ENCODE measurements at regions not wholly inside any gene's neighbourhood (a gene's known extent, or its start where the extent isn't known, plus 50 kb on each side); places are given as distances from the start of the nearest gene placed in this dataset.
"Not testable (repeated sequence)": the region's sequence is repeated elsewhere in the genome, so short reads cannot be mapped to it uniquely, and the experiment has no call there.

DNA sequence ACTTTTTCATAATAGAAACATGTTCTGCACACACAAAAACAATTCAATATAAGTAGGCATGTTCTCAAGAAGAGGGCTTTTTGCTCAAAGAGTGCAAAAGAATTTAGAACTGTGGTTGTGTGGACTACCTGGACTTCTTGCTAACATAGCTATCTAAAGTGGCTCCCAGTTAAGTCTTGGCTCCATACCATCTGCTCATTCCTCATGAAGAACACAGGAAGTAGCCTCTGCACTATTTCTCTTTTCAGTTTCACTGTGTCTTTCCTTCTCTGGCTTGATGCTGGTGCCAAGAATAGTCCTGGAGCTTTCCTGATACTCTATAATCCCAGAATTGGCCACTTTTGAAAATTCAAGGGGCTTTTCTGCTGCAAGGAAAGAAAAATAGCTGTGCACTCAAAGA lies 127.4 kb downstream of the CCER1 start:
- DNase-seq = no peak

DNA sequence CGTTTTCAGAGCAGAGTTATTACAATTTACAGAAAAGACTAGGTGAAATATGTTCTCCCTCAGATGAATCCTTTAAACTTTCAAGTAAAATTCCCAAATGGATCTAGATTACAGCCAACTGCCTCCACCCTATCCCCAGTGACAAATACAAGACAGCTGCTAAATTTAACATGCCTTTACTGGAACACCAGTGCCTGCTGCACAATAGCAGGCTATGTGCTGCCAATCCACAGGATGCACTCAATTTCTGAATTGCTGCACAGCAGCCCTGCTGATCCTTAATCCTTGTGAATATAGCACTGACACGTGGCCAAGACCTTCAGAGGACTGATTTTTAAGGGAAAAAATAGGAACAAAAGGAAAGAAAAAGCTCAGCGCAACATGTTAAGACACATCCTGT lies 128.9 kb downstream of the CCER1 start:
- DNase-seq = no peak

GRCh38 chr12:90823859-90824258 lies 131.1 kb downstream of the CCER1 start:
- DNase-seq = no peak

- DNase-seq = no peak
These were observed 135.3 kb downstream of the CCER1 start for GRCh38 chr12:90819709-90820108.

- no peak for DNase-seq
These were observed 138.5 kb downstream of the CCER1 start for GRCh38 chr12:90816353-90817089.

GRCh38 chr12:90809940-90810339 lies 145.0 kb downstream of the CCER1 start:
- DNase-seq = no peak

DNA sequence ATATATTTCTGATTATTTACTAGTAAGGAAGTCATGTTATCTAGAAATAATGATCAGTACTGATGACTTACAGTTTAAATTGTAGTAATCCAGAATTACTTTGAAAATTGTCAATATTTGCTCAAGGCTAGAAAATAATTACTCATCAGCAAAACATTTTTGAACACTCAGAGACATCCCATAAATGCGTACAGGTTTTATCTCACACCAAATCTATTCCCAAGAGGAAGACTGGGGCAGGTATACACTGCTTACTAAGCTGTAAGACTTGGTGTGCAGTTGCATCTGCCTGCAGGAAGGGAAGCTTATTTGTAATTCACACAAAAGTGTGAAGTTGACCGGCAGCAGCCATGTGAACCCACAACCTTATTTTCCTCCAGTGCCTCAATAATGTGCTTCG lies 146.4 kb downstream of the CCER1 start:
- DNase-seq = no peak

GRCh38 chr12:90802727-90803126 lies 152.2 kb downstream of the CCER1 start:
- no peak for DNase-seq

- DNase-seq = no peak
These were observed 153.2 kb downstream of the CCER1 start for GRCh38 chr12:90801776-90802175.

GRCh38 chr12:90794212-90794611 lies 160.8 kb downstream of the CCER1 start:
- DNase-seq = no peak

DNA sequence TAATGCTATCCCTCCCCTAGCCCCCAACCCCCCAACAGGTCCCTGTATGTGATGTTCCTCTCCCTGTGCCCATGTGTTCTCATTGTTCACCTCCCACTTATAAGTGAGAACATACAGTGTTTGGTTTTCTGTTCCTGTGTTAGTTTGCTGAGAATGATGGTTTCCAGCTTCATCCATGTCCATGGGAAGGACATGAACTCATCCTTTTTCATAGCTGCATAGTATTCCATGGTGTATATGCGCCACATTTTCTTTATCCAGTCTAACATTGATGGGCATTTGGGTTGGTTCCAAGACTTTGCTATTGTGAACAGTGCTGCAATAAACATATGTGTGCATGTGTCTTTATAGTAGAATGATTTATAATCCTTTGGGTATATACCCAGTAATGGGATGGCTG lies 162.3 kb downstream of the CCER1 start:
- DNase-seq = not testable (repeated sequence)

- DNase-seq = no peak
These were observed 163.5 kb downstream of the CCER1 start for GRCh38 chr12:90791445-90791844.

DNA sequence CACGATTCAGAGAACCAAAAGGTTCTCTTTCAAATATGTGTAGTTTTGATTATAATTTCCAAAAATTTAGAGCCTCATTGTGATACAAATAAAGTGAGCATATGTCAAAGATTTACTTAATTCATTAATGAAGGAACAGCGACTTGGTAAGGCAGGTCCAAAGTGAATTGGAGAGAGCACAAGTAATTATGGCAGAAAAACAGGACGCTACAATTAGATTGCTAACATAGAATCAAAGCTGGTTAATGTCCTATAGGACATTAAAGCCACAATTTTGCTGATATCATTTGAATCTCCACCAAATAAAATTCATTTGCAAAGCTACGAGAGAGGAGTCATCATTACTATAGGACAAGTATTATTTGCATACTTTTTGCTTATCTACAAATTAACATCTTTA lies 164.2 kb downstream of the CCER1 start:
- no peak for DNase-seq

DNA sequence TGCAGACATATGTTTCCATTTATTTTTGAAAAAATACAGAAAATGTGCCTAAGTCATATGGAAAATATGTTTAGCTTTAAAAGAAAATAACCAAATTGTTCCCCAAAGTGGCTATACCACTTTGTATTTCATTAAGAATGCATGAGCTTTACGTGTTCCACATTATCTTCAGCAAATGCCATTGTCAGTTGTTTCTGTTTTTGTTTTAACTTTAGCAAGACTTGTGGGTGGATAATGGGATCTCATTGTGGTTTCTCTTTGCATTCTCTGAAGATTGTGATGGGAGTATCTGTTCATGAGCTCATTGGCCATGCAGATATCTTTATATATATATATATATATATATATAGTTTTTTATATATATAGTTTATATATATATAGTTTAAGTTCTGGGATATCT lies 181.5 kb downstream of the CCER1 start:
- DNase-seq = no peak

- no peak for DNase-seq
These were observed 184.1 kb downstream of the CCER1 start for GRCh38 chr12:90770861-90771260.

DNA sequence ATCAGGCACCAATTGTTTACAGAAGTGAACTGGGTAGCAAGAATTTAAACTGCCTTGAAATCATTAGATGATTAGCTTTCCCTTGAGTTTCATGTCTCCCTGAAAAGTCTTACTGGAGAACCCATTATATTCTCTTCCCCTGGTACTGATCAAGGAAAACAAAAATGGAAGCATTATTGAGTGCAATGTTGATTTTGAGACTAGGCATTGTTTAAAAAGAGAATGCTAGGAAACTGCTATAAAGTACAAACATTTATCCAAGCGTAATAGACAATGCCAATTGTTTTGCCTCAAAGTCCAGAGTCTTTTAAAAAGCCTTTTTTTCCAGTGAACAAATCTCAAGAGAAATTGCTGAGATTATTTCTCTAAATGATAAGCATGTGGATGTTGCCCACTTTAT lies 197.0 kb downstream of the CCER1 start:
- no peak for DNase-seq

GRCh38 chr12:90745211-90745610 lies 209.8 kb downstream of the CCER1 start:
- no peak for DNase-seq

DNA sequence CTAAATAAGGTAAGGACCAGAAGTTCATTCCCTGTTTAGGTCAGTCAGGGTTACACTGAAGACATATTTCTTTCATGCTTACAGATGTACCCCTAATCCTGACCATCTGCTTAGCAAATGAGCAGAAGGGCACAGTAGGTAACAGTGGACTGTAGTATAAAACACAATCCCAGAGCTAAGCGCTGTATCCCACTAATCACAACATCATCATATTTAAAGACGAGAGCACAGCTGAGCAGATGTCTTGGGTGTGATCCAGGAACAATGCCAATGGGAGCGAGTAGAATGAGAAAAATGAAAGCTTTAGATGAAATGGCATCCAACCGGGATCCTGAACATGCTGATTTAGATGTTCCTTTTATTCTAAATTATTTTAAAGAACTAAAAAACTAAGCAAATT lies 213.4 kb downstream of the CCER1 start:
- no peak for DNase-seq

GRCh38 chr12:90729736-90730135 lies 225.2 kb downstream of the CCER1 start:
- no peak for DNase-seq

DNA sequence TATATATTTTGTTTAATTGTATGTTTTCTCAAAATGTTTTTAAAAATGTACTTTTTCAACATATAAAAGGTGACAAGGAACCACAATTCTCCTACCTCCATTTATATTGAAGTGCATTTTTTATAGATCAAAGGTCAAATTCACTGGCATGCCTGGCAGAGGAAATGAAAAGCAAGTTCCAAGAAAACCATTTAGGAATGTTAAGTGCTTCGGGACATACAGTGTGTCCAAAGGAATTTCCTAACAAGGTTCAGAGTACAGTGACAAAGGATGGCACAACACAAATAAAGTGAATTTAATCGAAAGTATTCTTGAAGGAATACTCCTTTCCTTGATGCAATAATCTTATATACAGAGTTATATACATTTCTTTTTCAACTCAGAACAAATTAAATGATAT lies 242.3 kb downstream of the CCER1 start:
- no peak for DNase-seq

- no peak for DNase-seq
These were observed 244.3 kb downstream of the CCER1 start for GRCh38 chr12:90710711-90711110.

DNA sequence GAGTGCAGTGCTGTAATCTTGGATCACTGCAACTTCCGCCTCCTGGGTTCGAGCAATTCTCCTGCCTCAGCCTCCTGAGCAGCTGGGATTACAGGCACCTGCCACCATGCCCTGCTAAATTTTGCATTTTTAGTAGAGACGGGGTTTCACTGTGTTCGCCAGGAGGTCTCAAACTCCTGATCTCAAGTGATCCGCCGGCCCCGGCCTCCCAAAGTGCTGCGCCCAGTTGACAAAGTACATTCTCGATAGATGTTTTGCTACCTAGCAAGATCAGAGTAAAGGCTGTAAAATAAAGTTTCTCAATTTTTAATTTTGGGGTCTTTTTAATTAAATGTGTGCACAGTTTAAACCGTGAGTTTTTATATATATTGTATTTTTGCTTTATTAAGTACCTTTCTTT lies 248.9 kb downstream of the CCER1 start:
- DNase-seq = no peak

DNA sequence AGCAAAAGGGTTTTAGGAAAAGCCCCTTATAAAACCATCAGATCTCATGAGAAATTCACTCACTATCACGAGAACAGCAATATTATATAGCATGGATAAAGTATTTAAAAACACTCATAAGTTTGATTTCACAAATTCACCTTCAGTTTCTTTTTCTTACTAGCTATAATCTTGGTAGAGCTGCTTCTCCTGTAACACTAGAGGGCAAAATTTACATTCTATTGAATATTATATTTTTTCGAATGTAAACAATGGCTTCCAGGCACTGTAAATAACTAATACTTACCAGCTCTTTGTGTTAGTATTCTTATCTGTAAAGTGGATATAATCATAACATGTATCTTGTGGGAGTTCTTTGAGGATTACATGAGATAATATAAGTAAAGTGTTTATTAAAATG lies 259.6 kb downstream of the CCER1 start:
- DNase-seq = no peak

DNA sequence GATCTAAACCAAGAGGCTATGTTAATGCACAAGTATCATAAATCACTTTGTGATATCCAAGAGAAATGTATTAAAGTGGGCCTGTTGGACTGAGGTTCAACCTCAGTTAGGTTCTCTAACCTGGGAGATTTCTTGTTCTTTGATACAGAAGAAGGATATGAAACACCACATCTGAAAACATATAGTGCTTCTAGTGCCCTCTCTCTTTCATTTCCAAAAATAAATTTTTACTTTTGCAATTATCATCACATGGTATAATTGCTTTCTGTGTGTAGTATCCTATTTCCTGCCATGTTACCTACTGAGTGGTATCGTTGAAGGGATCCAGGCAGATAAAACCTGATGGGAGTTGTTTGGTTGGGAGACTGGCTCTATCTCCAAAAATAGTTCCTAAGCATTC lies 264.9 kb downstream of the CCER1 start:
- DNase-seq = no peak

GRCh38 chr12:90687682-90688081 lies 267.3 kb downstream of the CCER1 start:
- not testable (repeated sequence) for DNase-seq

Measured in cerebellar nuclear complex (tissue), 1 donor.